OCI-LY3 (cell line): ENCODE measurements at regions not wholly inside any gene's neighbourhood (a gene's known extent, or its start where the extent isn't known, plus 50 kb on each side); places are given as distances from the start of the nearest gene placed in this dataset.

ENCODE experiments used
- H2AFZ ChIP-seq: fragments of 200-600, 300-600 bp; shearing (Covaris generic); 2 replicates; pipeline ENCODE4 v1.6.0; 2014; ENCODE audit warnings: antibody characterized with exemption, low read depth, low read length
- H3K27ac ChIP-seq: fragments of 200-600, 300-600 bp; sonication (generic); 2 replicates; pipeline ENCODE4 v1.5.1; 2014; ENCODE audit warnings: mild to moderate bottlenecking, low read length, moderate library complexity, mixed read lengths
- H3K27me3 ChIP-seq: fragments of 200-600, 300-600 bp; sonication (generic); 2 replicates; pipeline ENCODE4 v1.6.1; 2014; ENCODE audit warnings: low read depth, low read length, mixed read lengths
- H3K36me3 ChIP-seq: fragments of 200-600, 300-600 bp; sonication (generic); replicated peaks from 2 replicates; pipeline ENCODE3; 2014; ENCODE audit warnings: low read depth, low read length, mixed read lengths
- H3K4me1 ChIP-seq: fragments of 300-600, 200-600 bp; sonication (generic); 2 replicates; pipeline ENCODE4 v1.6.1; 2014; ENCODE audit warnings: low read length, mixed read lengths
- H3K4me2 ChIP-seq: fragments of 200-600, 300-600 bp; sonication (generic); 2 replicates; pipeline ENCODE4 v1.6.1; 2014; ENCODE audit warnings: low read length, mixed read lengths
- H3K4me3 ChIP-seq: fragments of 300-600, 200-600 bp; sonication (generic); 2 replicates; pipeline ENCODE4 v1.5.1; 2014; ENCODE audit warnings: antibody characterized with exemption, mild to moderate bottlenecking, low read length, moderate library complexity
- H3K79me2 ChIP-seq: fragments of 300-600, 200-600 bp; shearing (Covaris generic); 2 replicates; pipeline ENCODE4 v1.6.1; 2014; ENCODE audit warnings: mild to moderate bottlenecking, low read length, mixed read lengths
- H3K9ac ChIP-seq: fragments of 300-600, 200-600 bp; shearing (Covaris generic); 2 replicates; pipeline ENCODE4 v1.6.0; 2014; ENCODE audit warnings: mild to moderate bottlenecking, low read length, moderate library complexity
- H3K9me3 ChIP-seq: fragments of 200-600, 300-600 bp; shearing (Covaris generic); 2 replicates; pipeline ENCODE4 v1.6.1; 2014; ENCODE audit warnings: low read length, mixed read lengths; ENCODE audit not compliant: insufficient read depth
- H4K20me1 ChIP-seq: fragments of 200-600, 300-600 bp; sonication (generic); 2 replicates; pipeline ENCODE4 v1.6.1; 2016; ENCODE audit warnings: low read length, mixed read lengths; ENCODE audit not compliant: insufficient read depth
- CTCF ChIP-seq: fragments of 200-600, 300-600 bp; sonication (generic); IDR thresholded peaks from 2 replicates; pipeline ENCODE4 v1.5.1; 2014; ENCODE audit warnings: antibody characterized with exemption, low read length, low read depth
- EZH2phosphoT487 ChIP-seq: fragments of 200-600 bp; shearing (Covaris generic); IDR thresholded peaks from 2 replicates; pipeline ENCODE4 v1.6.1; 2018; ENCODE audit warnings: antibody characterized with exemption, mixed run types, low read depth

- no peaks in the 10 kb centered on the region for H4K20me1 ChIP-seq
- no peaks in the 10 kb centered on the region for H3K79me2 ChIP-seq
- H3K27me3 ChIP-seq = no peaks in the 10 kb centered on the region
- no peak overlapping the region for H3K27ac ChIP-seq
- no peak overlapping the region for H3K4me2 ChIP-seq
- H3K9me3 ChIP-seq = no peaks in the 10 kb centered on the region
- no peak for TF ChIP-seq CTCF
- no peak overlapping the region for H2AFZ ChIP-seq
- no peak overlapping the region for H3K4me3 ChIP-seq
- no peaks in the 10 kb centered on the region for H3K4me1 ChIP-seq
- no peaks in the 10 kb centered on the region for H3K36me3 ChIP-seq
- no peak overlapping the region for H3K9ac ChIP-seq
These were observed 417.0 kb upstream of the ANO5 start for GRCh38 chr11:21775911-21776310.

GRCh38 chr11:21783954-21784353, 408.9 kb upstream of the ANO5 start:
- TF ChIP-seq CTCF (no peak), EZH2phosphoT487 (no peak)

GRCh38 chr11:21785351-21785750, 407.5 kb upstream of the ANO5 start:
- no peak overlapping the region for H3K27ac ChIP-seq
- no peak overlapping the region for H3K4me2 ChIP-seq
- TF ChIP-seq EZH2phosphoT487 (no peak), CTCF (no peak)
- H2AFZ ChIP-seq = no peak overlapping the region
- H3K36me3 ChIP-seq = no peaks in the 10 kb centered on the region
- H3K9ac ChIP-seq = no peak overlapping the region
- H3K27me3 ChIP-seq = no peaks in the 10 kb centered on the region
- H3K9me3 ChIP-seq = no peaks in the 10 kb centered on the region
- H3K4me3 ChIP-seq = no peak overlapping the region
- no peaks in the 10 kb centered on the region for H4K20me1 ChIP-seq
- H3K4me1 ChIP-seq = no peaks in the 10 kb centered on the region
- no peaks in the 10 kb centered on the region for H3K79me2 ChIP-seq

More at GRCh38 chr11:21783954-21784353, 408.9 kb upstream of the ANO5 start:
- Histone ChIP-seq H3K9ac (no peak overlapping the region), H3K79me2 (no peaks in the 10 kb centered on the region), H2AFZ (no peak overlapping the region), H3K27me3 (no peaks in the 10 kb centered on the region), H3K27ac (no peak overlapping the region), H3K4me1 (no peaks in the 10 kb centered on the region), H3K4me3 (no peak overlapping the region), H3K4me2 (no peak overlapping the region), H4K20me1 (no peaks in the 10 kb centered on the region), H3K36me3 (no peaks in the 10 kb centered on the region), H3K9me3 (no peaks in the 10 kb centered on the region)

GRCh38 chr11:21794306-21794705, 398.6 kb upstream of the ANO5 start:
- H3K36me3 ChIP-seq = no peaks in the 10 kb centered on the region
- no peaks in the 10 kb centered on the region for H3K4me1 ChIP-seq
- H3K9me3 ChIP-seq = no peaks in the 10 kb centered on the region
- no peaks in the 10 kb centered on the region for H4K20me1 ChIP-seq
- H3K9ac ChIP-seq = no peak overlapping the region
- no peak overlapping the region for H2AFZ ChIP-seq
- no peak overlapping the region for H3K4me2 ChIP-seq
- no peaks in the 10 kb centered on the region for H3K79me2 ChIP-seq
- H3K4me3 ChIP-seq = no peak overlapping the region
- no peak overlapping the region for H3K27ac ChIP-seq
- no peaks in the 10 kb centered on the region for H3K27me3 ChIP-seq
- TF ChIP-seq EZH2phosphoT487 (no peak), CTCF (no peak)
